ENCODE measurements at regions not wholly inside any gene's neighbourhood (a gene's known extent, or its start where the extent isn't known, plus 50 kb on each side); places are given as distances from the start of the nearest gene placed in this dataset.

DNA sequence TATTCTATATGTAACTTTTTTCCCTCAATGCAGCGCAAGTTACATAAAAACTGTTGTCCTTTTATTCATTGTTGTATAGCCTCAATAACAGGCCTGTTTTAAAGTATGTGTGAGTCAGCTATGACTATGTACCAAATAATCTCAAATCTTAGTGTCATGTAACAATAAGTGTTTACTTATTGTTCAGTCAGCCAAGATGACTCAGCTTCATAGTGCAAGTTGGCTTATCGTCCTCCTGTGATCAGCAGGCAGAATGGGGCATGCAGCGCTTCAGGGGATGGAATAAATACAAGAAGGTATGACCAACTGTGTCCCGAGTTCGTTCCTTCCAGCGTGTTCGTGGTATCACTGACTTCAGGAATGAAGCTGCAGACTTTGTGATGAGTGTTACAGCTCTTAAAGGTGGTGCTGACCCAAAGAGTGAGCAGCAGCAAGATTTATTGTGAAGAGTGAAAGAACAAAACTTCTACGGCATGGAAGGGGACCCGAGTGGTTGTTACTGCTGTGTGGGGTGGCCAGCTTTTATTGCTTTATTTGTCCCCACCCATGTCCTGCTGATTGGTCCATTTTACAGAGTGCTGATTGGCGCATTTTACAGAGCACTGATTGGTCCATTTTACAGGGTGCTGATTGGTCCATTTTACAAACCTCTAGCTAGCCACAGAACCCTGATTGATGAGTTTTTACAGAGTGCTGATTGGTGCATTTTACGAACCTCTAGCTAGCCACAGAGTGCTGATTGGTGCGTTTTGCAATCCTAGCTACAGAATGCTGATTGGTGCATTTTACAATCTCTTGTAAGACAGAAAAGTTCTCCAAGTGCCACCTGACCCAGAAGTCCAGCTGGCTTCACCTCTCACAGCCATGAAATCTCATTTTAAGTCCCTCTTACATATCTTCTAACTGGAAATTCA is 1016.0 kb downstream of the MCTP2 start:
- DNase-seq (ENCODE audit: low read depth in 2 of 2), result no peak

DNA sequence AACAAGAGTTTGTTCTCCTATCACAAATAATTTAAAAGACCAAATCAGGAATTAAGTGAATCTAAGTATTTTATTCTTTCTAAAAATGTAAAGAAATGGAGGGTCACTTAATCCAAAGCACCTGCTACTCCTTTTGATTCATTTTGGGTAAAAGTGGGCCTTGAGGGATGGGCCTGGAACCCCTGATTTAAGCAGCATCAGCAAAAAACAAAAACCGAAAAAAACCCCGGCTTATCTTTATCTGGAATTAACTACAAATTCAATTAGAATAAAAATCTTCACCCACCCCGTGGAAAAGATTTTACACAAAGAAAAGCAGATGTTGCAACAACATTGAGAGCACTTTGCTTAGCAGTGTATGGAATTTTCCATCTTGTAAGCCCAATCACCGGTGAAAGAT is 1018.2 kb downstream of the MCTP2 start:
- DNase-seq (ENCODE audit: low read depth in 2 of 2), result no peak

DNA sequence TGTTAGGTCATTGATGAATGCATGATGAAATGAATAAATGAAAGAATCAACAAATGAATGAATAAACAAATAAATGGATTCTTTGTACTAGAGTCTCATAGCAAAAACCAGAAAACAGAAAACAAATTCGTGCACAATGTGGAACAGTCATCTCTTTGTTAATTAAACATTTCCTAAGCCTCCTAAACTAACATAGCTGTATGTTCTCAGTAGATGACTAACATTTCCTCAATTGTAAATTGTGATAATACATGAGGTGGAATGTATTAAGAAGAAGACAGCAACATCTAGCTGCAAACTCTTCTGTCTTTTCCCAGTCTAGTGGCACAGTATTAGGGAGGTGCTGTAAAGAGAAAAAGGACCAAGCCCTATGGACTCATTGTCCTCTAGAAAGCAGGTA is 1021.0 kb downstream of the MCTP2 start:
- no peak for DNase-seq (ENCODE audit: low read depth in 2 of 2)

DNA sequence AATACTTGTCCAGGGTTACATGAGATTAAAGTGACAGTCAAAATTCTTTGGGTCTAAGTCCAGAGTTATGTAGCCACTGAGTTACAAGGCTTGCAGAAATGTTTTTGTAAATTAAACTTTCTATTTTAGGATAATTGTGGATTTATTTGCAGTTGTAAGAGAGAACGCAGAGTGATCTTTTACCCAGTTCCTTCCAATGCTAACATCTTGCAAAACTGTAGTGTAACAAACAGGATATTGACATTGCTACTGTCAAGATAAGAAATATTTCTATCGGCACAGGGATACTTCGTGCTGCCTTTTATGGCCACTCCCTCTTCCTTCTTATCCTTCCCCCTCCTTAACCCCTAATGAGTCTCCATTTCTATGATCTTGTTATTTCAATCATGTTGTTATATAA is 1022.9 kb downstream of the MCTP2 start:
- no peak for DNase-seq (ENCODE audit: low read depth in 2 of 2)

DNA sequence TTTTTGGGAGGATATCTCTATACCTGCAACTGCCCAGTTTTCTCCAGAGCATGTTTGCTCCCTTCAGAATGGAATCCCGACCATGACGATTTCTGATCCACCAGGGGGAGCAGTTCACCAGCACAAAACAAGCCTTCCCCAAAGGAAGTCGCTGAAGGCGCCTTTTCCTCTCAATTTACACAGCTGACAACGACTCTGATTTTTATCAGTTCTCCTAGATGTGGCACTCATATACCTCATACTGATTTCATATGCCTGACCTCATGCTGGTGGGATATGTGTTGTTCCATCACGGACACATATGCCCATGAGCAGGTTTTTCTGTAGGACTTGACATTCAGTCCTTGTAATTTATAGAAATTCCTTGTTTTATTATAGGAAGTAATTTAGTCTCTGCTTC is 1028.2 kb downstream of the MCTP2 start:
- DNase-seq (ENCODE audit: low read depth in 2 of 2), result peak; percentile 9 to 38

DNA sequence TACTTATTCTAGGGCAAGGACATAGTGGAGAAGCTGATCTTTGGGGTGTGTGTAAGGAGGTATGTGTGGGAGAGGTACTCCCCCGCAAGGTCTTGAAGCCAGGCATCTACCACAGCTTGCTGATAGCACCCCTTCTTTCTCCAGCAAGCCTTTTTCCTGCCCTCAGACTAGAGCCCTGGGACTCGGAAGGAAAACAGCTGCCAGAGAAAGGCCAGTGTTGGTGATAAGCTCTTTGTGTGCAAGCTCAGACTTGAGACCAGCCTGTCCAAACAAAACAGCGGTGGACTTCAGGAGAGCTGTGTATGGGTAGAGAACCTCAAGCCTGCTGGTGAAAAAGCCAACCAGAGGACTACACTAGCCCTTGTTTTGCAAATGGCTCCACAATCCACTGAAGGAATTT is 1028.6 kb downstream of the MCTP2 start:
- no peak for DNase-seq (ENCODE audit: low read depth in 2 of 2)

DNA sequence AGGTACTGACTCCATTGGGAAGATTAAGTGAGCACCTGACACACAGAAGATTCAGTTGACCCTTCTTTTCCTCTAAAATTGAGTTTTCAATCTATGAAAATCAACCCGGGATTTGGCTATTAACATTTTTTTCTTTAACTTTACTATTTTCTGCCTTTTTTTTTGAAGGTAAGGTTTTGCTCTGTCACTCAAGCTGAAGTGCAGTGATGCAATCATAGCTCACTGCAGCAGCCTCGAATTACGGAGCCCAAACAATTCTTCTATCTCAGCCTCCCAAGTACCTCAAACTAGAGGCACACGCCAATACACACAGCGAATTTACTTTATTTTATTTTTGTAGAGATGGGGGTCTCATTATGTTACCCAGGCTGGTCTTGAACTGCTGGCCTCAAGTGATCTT is 1029.5 kb downstream of the MCTP2 start:
- DNase-seq (ENCODE audit: low read depth in 2 of 2), result no peak

DNA sequence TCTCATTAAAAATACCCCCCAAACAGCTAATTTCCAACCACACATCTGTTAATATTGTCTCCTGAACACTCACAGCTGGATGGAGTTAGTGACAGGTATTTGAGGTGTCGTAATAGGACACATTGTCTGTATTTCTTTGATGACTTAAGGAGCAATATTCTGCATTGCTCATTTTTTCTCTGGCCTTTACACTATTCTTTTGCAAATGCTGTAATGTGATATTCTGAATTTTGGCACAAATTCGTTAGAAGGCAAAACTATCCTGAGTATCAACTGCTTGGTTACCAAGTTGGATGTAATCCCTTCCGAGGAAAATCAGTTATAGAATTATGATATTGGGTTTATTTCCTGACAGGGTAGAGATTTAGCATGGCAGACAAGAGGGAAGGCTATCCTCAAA is 1030.2 kb downstream of the MCTP2 start:
- no peak for DNase-seq (ENCODE audit: low read depth in 2 of 2)

DNA sequence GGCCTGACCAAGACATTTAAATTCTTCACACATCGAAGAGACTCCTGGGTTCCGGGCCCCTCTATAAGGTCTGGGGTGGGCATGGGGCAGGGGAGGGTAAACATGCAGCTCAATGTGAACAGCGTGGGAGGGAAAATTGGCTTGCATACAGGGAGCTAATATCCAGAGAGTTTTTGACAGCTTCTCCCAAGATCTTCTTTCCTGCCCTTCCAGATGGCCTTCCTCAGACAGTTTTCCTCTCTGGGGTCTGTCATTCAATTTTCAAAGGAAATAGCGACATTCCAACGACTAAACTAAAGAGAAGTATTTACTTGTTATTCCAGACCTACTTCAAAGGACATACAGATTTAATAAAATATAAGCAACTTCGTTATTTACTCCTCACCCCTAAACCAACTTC is 1030.6 kb downstream of the MCTP2 start:
- no peak for DNase-seq (ENCODE audit: low read depth in 2 of 2)

DNA sequence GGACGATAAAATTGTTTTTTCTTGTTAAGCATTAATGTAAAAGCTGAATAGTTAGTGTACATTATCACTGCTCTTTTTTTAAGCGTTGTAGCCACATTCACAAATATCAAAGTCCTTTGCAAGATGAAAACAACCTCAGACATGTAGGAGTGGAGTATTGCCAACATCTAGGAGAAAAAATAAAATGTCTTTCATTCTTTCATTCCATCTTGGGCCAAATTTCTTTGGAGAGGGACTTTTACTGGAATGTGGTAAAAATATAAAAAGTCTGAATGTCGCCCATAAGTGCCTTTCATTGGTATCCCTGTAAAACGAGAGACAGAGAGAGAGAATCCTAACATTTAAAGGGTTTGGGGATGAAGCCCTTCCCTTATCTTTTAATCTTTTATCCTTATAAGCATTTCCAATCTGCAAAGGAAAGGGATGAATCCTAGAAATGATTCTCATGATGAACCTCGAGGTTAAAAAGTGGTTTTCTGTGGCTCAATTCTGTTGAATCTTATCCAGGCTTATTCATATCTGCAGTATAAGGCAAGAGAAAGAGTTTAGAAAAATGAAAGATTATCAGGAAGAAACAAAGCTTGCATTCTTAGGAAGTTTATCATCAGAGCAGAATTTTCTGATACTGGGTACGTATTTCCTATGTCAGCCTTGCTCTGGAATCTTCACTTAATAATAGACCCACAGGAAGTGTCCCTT is 1031.7 kb downstream of the MCTP2 start:
- no peak for DNase-seq (ENCODE audit: low read depth in 2 of 2)

DNA sequence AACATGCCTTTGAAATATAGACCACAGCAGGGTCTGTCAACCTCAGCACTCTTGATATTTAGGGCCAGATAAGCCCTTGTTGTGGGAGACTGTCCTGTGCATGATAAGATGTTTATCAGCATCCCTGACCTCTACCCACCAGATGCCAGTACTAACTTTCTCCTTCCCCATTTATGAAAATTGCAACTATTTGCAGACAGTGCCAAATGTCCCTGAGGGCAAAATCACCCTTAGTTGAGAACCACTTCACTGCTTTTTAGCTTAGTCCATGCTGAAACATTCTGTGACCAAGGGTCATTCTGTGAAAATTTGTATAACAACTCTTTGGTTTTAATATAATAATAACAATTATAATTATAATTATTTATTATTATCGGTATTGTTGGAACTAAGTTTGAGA is 1032.4 kb downstream of the MCTP2 start:
- DNase-seq (ENCODE audit: low read depth in 2 of 2), result no peak

DNA sequence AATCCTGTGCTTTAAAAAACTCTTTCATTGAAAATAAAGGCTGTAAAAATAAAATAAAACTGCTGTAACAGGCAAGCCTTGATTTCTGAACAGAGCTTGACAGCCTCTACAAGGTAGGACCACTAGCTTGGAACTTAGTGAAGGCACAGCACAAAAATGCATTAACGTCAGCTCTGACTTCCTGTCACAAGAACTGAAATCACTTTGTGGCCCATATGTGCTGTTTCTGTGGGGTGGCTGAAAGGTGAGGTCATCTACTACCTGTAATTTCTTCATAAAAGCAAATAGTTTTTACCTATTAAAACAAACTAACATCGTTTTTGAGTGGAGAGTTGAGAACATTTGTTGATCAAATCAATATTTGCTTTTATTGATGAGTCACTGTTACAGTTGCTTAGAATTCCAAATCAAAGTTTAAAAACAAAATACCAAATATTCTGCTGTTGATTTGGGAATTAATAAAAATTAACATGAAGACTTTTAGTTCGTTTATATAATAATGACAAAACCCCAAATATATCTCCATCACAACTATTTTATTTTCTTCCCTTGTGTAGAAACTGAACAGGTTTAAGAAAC is 1034.1 kb downstream of the MCTP2 start:
- no peak for DNase-seq (ENCODE audit: low read depth in 2 of 2)

DNA sequence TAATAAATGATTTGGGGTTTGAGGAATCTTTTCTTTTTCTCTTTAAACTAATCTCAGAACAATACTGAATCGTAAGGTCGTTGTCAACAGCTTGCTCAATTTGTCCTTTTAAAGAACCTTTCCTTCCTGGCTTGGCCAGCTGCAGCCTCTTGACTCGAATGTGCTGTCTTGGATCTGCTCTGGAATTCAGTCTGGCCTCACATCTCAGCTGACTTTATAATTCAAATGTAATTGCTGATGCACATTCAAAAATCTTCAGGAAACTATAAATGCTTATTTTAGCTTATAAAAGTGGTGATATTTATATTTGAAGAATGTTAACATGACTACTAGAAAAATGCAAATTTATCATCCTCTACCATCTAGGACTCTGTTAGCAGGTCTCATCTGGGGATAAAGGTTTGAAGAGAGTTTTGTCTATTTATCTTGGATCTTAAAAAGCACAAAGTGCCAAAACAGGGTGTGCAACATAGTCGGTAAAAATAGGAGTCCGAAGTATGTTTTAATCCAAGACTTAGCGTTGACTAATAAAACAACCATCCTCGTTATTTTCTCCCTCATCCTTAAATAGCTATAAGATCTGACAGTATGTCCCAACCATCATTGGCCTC is 1035.2 kb downstream of the MCTP2 start:
- no peak for DNase-seq (ENCODE audit: low read depth in 2 of 2)

DNA sequence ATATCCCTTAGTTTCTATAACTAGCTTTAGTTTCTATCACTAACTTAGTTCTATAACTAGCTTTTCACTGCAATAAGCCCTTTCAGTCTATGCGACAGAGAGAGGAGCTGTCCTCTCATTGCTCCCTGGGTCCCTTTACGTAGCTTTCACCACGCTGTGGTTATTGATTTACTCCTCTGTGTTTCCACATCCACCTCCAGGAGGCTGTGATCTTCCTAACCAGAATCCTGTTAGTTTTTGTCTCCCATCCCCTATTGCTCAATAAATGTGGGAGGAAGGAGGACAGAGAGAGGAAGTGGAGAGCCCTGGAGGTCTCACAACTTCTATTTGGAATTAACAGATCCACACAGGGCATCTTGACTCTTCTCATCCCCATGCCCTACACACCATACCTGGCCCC is 1036.1 kb downstream of the MCTP2 start:
- no peak for DNase-seq (ENCODE audit: low read depth in 2 of 2)

DNA sequence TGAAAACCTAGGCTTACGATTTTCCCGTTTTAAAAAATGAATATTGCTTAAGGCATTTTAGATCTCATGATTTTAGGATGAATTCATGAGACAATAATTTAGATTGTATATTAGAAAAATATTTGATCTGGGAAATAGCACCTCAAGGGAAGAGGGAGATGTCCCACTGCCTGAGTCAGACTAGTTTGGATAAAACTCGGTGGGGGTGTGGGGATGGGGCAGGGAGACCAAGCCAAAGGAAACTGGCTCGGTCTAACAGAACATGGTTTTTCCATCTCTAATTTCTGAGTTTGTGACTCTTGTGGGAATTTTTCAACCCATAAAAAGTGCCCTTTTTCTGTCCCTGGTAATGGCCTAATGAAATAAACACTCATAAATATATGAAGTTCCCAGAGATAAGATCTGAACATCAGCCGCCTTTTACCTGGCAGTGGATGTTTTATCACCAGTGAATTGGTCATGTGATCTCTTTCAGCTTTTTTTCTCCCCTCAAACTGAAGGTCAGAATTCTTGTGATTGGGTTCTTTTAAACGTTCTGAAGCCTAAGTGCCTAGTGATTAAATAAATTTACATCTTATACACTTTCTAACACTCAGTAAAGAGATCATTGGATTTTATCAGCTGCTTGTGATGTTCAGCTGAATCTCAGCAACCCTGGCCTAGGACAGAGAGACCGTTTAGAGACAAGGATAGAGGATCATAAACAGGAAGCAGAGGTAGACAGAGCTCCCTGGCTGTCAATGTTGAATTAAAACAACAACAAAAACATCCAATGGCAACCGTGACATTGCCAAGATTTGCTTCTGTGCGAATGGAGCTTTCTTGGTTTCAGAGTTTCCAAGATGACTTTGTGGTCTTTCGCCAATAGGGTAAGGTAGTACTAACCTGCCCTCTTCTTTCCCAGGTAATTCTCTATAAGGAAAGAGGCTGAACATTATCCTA is 1038.2 kb downstream of the MCTP2 start:
- no peak for DNase-seq (ENCODE audit: low read depth in 2 of 2)

DNA sequence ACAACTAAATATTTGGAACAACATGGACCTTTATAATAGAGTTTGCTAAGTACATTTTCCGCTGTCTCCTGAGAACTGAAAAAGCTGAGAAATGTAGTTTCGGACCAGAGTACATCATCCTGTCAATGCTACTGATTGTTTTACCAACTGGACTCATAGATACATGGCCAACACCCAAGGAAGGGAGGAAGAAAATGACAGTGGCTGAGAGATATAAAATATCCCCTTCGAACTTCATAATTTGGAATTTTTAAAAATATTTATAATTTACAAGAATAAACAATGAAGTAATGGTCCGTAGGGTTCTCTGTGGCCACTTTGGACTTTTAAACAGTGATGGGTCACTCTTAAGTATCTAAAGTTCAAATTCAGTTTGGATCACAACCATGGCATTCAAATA is 1042.7 kb downstream of the MCTP2 start:
- no peak for DNase-seq (ENCODE audit: low read depth in 2 of 2)

DNA sequence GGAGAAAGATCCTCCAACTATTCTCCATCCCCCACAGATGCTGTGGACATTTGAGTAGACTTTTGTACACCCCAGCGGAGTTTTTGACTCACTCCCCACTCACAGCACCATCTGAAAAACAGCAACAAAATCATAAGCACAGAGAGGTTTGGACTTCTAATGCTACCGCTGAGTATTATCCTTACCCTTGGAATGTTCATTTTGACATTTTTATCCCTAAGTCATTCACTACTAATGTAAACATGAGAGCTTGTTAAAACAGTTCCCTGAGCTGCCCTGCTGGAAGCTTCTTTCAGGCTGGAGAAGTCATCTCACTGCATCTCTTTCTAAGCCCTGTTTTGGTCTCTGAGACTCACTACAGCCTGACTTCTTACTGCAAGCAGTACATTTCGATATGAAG is 1045.9 kb downstream of the MCTP2 start:
- DNase-seq (ENCODE audit: low read depth in 2 of 2), result no peak

DNA sequence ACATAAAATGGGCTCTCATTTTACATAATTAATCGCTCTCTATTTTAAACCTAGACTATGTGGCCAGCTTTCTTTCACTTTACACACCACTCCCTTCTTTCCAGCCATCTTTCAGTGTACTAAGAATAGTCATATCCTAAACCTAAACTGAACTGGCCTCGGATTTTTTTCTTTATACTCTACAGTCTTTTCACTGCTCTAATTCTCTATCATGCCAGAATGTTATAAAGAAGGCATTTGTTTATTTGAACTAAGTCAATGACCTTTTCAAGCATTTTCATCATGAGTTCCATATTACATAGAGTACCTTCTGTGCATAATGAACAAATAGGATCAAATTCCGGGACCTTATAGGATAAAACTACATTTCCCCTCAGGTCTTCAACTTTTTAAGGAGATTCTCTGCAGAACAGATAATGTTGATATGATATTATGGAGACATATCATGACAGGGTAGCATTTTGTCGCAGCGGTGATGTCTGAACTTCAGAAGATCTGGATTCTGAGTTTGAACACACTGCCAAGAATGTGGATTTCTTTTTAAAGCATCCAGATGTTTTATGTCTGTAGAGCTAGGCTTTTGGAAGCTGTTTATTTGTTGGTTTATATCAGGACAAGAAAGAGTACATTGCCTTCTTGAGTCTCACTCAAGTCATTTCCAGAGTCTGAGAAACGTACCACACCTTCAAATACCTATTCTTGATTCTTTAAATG is 1047.3 kb downstream of the MCTP2 start:
- no peak for DNase-seq (ENCODE audit: low read depth in 2 of 2)

DNA sequence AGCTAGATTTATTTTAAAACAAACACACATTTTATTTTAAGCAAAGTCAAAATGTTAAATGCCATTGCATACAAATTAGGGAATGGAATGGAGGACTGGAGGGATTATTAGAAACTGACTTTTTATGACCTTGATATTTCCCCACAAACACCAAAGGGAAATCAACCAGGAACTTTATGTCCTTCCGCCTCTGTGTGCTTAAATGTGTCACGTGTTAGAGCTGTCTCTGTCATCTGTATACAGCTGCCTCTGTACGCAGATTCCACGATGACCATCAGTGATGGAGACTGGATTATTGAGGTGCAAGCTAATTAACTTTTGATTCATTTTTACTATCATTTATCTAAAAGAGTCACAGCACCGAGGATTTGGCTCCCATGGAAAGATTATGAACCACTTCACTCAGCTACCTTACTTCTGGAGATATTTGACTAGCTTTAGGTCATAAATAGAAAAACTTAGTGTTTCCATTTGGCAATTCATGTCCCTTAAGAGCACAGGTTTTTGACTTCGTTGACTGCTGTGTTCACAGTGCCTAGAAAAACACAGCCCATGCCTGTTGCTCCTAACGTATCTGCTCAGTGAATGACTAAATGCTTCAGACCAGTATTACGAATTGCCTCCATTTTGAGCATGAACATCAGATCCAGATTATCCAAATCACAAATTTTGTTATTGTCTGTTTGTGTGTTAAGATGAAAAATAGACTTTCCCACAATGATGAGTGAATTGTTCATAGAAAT is 1048.1 kb downstream of the MCTP2 start:
- no peak for DNase-seq (ENCODE audit: low read depth in 2 of 2)

DNA sequence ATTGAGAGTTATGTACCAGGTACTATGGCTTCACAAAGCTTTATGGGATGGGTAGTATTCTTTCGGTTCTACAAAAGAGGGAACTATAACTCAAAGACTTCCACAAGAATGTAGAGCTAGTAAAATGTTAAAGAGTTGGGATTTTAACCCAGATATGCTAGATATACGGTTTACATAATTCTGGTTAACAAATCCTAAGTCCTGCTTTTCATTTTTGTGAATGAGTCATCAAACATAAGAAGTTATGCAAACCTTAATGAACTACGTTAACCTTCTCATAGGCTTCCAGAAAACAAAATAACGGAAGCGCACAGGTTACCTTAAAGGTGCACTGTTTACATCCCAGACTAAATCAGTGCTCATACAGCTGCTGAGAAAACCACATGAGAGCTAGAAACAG is 1049.3 kb downstream of the MCTP2 start:
- DNase-seq (ENCODE audit: low read depth in 2 of 2), result no peak

Data from stimulated activated CD4-positive, alpha-beta T cell treated with anti-CD3 and anti-CD28 coated beads, Interleukin-12 subunit alpha, Interleukin-12 subunit beta, amount 100 ng/mL, for 24 hours (primary cell).